Upper lobe of left lung (tissue), 4 donors: ENCODE measurements at regions not wholly inside any gene's neighbourhood (a gene's known extent, or its start where the extent isn't known, plus 50 kb on each side); places are given as distances from the start of the nearest gene placed in this dataset.
"Not testable (repeated sequence)": the region's sequence is repeated elsewhere in the genome, so short reads cannot be mapped to it uniquely, and the experiment has no call there.

Source experiments
- POLR2A ChIP-seq, 4 donors: fragments of 450-650 bp; IDR thresholded peaks; one replicate each; pipeline ENCODE4 v1.5.1; 2016 to 2017; ENCODE audit warnings: antibody characterized with exemption in 4 of 4, mild to moderate bottlenecking in 2 of 4
- POLR2AphosphoS5 ChIP-seq, 2 donors: sonication (generic); formaldehyde crosslinking; IDR thresholded peaks; one replicate each; pipeline ENCODE4 v1.5.1; 2017; ENCODE audit warnings: antibody characterized with exemption in 2 of 2
- TF ChIP-seq, protein P1 (sequence below), 6 experiments: fragments of 450-650 bp in 4 of 6; fragments of 200-600 bp in 2 of 6; sonication (generic) in 2 of 6; IDR thresholded peaks; one replicate each; pipeline ENCODE4 v1.5.1; 2016 to 2019; ENCODE audit warnings: antibody characterized with exemption in 6 of 6

DNA sequence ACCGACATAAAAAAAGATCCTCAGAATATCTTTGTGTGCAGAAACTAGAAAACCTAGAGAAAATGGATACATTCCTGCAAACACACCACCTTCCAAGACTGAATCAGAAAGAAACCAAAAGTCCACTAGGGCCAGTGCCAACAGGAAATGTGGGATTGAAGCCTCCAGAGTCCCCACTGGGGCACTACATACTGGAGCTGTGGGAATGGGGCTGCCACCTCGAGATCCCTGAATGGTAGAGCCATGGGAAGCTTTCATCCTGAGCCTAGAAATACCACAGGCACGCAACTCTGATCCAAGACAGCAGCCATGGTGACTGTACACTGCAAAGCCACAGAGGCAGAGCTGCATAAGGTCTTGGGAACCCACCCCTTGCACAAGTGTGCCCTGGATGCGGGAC lies 111.6 kb upstream of the TPTE start:
- not testable (repeated sequence) for TF ChIP-seq POLR2AphosphoS5, POLR2A (IDR thresholded peaks at IDR 0.05)
- TF ChIP-seq, protein P1, sequence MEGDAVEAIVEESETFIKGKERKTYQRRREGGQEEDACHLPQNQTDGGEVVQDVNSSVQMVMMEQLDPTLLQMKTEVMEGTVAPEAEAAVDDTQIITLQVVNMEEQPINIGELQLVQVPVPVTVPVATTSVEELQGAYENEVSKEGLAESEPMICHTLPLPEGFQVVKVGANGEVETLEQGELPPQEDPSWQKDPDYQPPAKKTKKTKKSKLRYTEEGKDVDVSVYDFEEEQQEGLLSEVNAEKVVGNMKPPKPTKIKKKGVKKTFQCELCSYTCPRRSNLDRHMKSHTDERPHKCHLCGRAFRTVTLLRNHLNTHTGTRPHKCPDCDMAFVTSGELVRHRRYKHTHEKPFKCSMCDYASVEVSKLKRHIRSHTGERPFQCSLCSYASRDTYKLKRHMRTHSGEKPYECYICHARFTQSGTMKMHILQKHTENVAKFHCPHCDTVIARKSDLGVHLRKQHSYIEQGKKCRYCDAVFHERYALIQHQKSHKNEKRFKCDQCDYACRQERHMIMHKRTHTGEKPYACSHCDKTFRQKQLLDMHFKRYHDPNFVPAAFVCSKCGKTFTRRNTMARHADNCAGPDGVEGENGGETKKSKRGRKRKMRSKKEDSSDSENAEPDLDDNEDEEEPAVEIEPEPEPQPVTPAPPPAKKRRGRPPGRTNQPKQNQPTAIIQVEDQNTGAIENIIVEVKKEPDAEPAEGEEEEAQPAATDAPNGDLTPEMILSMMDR (IDR thresholded peaks at IDR 0.05): not testable (repeated sequence)
